ENCODE measurements at regions not wholly inside any gene's neighbourhood (a gene's known extent, or its start where the extent isn't known, plus 50 kb on each side); places are given as distances from the start of the nearest gene placed in this dataset.

DNA sequence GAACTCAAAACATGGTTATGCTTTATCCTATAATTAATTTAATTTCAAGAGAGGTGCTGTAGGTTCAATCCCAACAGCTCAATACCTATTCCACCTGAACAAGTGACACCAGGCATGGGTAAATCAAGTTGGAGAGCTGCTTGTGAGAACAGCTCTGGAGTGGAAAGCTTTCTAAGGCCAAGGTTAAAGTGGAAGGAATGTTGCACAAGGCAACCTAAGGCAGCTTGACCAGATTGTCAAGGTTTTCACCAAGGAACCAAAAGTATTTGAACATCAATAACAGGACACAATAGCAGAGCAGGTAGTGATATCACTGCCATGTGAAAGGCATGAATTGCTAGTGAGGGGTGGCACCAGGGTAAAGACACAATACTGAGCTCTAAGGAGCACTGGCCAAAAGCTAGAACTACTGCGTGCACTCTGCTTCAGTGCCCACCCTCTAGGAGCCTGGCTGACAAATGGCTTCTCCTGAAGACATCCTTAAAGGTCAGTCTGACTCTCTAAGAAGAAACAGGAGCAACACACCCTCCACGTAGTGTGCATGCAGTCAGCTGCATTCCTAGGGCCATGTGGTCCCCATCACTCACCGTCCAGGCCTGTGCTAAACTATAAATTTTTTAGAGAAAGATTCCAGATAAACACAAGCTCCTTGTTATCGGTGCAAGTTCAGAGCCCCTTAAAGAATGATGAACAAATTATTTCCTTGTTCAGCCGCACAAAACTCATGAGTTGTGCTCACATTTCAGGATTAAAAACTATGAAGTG lies 677.7 kb upstream of the KLF4 start:
- DNase-seq = no peak

GRCh38 chr9:108166519-108166918 lies 677.0 kb upstream of the KLF4 start:
- DNase-seq = no peak

- no peak for DNase-seq
Measured at GRCh38 chr9:108163321-108164005, 673.9 kb upstream of the KLF4 start.

GRCh38 chr9:108162664-108163063 lies 673.1 kb upstream of the KLF4 start:
- DNase-seq = no peak

DNA sequence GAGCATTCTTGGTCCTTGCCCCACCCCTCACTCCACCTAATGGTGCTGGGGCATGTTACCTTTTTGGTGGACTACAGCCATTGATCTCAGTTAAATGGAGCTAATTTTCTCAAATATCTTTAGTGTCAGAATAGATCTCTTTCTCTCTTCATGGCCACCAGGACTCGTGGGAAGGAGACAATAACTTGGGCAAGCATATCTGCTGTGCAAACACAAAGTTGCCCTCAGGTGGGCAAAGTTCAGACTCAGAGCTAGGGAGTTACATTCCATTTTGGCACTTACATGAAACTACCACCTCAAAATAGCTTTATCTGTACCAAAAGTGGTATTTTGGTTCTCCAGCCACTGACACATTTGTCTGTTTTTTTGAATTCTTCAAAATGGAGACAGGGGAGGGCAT lies 671.9 kb upstream of the KLF4 start:
- no peak for DNase-seq

DNA sequence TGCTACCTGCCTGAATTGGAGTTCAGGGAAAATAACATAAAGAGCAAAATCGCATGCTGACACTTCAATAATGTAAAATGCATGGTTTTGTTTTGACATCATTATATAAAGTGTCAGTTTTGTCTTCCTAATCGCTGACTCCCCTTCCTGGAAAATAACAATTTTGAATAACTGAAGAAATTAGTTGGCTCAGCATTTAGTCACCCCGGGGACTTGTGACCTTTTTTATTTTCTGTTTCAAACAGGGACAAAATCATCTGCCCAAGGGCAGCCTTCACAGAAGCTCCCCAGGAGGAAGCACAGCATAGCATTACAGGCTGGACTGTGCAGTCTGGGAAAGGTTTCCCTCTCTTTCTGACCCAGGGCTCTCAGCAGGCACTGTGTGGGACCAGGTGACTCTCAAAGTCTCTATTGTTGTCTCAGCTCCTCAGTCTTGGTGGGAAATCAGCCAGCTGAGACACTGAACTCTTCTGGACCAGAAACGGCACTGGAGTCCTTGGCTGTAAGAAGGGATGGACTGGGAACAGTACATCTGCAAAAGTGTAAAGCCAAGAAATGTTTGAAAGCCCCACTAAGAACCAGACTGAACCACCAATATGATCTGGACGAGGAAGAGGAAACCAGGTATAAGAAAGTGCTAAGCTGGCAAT lies 671.3 kb upstream of the KLF4 start:
- DNase-seq = no peak

DNA sequence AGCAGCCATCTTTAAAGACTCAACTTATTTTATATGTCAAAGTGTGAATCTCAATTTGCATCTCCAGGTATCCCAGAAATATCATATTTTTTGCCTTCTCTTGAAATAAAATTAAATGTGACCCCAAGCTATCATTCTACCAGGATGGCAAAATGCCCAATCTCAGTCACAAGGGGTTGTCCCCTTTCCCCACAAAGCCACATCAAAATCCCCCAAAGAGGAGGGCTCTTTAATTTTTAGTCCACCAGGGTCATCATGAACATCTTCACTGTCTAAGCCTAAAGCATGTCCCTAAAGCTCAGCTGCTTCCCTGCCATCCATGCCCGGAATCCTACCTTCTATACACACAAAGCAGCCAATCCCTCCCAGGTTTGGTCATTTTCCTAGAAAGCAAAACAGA lies 670.5 kb upstream of the KLF4 start:
- no peak for DNase-seq

DNA sequence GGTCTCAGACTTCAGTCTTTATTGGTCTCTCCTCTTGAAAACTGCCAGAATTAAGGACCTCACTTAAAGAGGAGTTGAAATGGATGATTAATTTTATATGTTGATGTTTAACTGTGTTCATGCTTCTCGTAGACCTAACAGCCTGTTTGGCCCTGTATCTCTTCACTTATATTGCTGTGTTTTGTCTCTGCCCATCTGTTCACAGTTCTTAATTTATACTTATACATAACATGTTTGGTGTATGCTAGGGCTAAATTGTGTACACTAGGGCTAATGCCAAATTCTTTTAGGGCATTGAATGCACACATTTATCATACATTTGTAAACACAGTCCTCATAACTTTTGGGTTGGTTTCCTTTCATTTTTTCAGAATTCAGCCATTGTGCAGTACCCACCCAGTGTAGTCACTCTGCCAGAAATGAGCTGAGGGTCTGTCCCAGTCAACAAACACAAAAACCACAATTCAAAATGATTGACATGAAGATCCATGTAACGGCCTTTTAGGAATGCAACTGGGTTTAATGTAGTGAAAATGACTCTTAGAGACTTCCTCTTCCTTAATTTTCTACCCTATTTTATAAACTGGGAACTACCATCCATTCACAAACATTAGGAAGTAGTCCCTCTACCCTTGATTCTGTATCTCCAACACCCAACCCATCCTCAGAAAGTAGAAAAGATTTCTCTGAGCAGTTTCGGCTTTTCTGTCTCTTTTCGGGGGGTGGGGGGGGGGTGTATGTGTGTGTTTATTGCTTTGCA lies 668.8 kb upstream of the KLF4 start:
- DNase-seq = no peak

DNA sequence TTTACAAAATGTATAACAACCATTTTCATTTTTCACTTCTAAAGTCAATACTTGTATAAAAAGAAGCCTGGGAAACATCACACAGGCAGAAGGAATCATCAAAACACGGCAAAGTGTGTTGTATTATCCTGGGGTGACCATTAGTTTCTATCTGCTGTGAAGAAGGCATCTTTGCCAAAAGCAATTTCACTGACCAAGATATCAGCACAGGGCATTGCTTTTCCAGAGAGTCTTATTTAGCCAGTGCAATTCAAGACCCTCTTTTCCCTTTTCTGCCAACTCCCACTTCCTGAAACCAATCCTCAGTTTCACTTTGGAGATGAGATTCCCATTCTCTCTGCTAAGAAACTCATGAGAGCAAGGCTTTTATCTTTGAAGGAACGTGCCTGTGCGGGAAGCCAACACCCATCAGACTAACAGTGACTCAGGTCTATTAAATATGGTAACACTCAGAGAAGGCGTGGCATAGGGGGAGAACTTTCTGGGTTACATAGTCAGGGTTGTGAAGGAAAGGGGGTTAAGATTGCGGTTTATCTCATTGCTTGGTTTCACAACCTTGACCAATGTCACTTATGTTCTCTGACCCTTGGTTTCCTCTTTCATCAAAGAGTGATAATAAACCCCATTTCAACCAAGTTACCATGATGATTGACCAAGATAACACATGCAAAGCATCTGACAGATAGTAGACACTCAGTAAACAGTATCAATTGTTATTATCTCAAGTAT lies 666.9 kb upstream of the KLF4 start:
- DNase-seq = no peak

- no peak for DNase-seq
Measured at GRCh38 chr9:108153416-108153815, 663.8 kb upstream of the KLF4 start.

DNA sequence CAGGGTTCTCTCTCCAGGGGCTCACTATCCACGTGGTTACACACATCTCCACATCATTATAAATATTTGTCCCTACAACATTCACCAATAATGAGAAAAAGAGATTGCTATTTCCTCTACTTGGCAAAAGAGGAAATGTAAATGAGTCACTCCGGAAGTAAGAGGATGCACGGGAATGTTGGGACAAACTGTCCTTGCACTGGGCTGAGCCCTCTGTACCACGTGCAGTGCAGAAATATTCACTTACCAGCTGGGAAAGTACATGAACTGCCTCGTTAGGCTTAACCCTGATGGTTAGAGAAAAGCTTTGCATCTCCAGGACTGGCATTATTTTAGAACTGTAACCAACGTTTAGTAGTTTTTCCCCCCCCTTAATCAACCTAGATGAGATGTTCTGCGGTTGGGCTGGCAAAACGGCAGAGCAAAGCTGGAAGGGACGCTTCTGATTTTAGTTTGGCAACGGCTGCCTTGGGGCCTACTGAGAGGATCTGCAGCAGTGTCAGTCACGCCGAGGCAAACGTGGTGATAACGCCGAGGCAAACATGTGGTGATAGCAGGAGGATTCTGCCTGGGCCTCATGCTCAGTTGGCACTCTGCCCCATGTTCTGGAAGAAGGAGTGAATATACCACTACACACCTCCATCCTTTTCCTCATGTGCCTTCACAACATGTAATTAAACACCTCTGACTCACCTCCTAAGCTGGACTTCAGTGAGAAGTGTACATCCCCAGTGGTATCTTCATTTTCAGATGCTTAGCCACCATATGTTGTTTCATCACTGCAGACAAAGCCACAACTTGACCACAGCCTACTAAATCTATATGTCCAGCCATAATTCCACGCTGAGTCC lies 661.4 kb upstream of the KLF4 start:
- no peak for DNase-seq

DNA sequence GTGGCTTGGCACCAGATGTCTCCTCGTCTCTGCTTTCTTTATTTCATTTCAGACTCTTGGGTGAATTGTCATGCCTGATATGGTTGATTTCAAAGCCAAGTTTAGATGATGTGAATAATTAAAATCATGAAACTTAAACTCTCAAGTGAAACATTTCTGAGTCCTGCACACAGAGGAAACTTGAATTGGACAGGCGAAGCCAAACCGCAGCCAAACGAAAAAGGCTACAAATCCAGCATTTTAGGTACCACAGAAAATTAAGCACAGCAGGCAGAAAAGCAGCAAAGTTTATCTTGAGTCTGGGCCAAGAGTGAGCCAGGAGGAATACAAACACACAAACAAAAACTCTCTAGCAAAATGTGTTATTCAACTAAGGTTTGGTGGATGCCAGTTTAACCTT lies 659.8 kb upstream of the KLF4 start:
- no peak for DNase-seq

DNA sequence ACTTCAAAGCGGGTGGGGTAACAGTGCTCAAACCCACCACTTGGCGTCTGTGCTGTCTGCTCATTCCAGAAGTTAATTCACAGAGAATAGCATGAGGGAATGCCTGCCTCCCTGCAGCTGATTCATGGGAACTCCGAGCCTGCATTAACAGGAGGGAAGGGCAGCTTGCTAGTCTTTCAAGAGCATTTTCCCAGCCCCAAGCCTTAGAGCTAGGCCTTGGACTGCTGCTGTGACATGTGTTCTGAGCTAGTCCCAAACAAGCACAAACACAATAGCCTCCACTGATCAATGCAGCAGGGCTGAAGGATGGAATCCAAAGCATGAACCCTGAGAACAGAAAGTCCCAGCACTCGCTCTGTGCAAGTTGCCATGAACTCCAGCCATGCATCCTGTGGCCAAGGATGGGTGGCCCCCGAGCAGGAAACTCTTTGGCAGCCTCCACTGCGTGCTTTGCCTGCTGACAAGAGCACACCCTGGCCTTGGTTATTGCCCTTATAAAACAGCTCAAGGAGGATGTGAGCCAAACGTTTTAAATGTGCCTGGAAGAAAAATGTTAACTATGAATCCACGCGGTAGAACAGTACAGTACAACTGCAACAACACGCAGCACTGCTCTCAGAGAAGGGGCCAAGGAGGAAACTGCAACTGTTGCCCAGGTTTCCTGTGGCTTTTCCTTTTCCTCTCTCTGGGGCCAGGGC lies 653.1 kb upstream of the KLF4 start:
- DNase-seq = no peak

- no peak for DNase-seq
Measured at GRCh38 chr9:108142142-108142503, 652.6 kb upstream of the KLF4 start.

- DNase-seq = no peak
Measured at GRCh38 chr9:108139900-108140299, 650.3 kb upstream of the KLF4 start.

DNA sequence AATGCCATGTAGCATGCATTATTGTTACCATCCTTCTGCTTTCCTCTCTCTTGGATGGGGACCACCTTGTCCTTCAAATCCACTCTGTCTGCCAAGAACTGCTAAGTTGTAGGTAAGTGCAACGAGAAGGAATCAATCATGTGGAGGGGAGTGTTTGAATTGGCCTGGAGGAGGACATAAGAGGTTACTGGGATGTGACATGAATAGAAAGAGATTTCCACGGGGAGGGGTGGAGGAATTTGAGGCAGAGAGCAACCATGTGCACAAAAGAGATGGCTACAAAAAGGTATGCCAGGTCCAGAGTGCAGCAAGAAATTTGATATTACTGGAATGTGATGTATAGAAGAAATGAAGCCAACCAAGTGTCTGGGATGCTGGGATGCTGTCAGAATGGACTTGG lies 648.9 kb upstream of the KLF4 start:
- no peak for DNase-seq

DNA sequence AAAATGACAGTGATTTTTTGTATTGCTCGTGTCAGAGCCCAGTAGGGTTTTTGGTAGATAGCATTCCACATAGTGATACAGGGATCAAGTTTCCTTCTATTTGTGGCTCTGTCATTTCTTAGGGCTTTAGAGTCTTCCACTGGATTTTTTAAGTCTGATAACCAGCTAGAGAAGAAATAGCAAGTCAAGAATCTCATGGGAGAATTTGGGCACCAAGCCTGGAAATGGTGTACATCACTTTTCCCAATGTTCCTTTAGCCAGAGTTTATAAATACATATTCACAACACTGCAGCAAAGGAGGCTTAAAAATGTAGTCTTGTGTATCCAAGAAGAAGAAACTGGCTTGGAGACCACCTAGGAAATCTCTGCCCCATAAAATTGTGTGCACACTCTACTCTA lies 647.1 kb upstream of the KLF4 start:
- no peak for DNase-seq

- no peak for DNase-seq
Measured at GRCh38 chr9:108134486-108135128, 645.0 kb upstream of the KLF4 start.

- DNase-seq = no peak
Measured at GRCh38 chr9:108133680-108134079, 644.1 kb upstream of the KLF4 start.

DNA sequence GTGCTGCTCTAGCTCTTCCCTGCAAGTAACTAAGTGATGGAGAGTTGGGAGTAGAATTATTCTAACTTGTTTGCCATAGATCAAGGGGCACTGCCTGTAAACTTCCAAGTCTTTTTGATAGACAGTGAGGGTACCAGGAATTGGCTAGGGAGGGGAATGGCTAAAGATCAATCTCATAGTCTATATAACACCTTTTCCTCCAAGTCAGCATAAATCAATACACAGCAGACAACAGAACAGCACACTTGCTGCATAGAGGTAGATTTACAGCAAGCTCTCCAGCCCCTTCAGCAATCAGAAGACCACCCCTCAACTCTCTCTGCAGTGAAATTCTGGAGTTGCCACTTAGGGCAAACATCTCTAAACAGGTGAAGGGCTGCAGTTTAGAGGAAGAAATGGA lies 643.5 kb upstream of the KLF4 start:
- DNase-seq = no peak

DNA sequence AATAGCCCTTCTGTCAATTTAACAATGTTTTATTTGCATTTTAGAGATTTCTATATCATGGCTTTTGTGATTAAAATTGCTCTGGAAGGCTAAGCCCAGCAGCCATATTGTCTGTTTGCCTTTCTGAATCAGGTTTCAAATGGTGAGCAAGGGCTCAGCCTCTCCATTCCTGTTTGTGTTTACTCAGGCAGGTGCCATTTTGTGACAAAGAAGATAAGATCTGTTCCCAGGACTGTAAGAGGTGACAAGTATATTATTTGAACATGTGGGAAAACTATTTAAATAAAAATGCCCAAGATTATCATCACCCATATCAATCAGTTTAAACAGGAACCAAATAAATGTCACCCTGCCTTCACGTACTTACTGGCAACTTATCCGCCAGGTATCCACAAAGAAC lies 641.3 kb upstream of the KLF4 start:
- no peak for DNase-seq

Measured in NCI-H2227 treated with DMSO at 0.1 percent for 48 hours (cell line).